ENCODE measurements at regions not wholly inside any gene's neighbourhood (a gene's known extent, or its start where the extent isn't known, plus 50 kb on each side); places are given as distances from the start of the nearest gene placed in this dataset.
A peak's percentile ranks its signal among the peaks of the same experiment; 100 is the strongest.

DNA sequence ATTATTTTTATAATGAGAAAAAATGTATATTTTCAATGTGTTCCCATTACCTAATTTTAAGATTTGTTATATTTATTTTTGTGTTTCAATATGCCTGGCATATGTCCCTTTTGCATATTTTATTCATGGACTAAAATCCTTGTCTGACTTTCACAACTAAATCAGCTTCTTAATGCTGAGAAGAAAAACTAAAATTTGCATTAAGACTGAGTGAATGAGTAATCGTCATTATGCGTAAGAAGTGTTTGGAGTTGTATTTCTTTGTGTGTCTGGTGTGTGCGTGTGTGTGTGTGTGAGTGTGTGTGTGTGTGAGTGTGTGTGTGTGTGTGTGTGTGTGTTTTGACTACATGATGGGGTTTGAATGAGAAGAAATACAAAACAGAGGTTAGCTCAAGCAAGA lies 201.7 kb upstream of the SP8 start:
- ChIA-PET POLR2A (ENCODE audit: unreplicated experiment) (no interaction called here), CTCF (no interaction called here)

More for the DNA sequence above, 201.7 kb upstream of the SP8 start:
- H3K14ac ChIP-seq (replicated peaks; ENCODE audit: low read depth, low read length) = no peak overlapping the region
- H3K4me2 ChIP-seq (ENCODE audit: low read depth, low read length) = no peak overlapping the region
- no peak overlapping the region for H2AFZ ChIP-seq (replicated peaks; ENCODE audit: low read length, poor library complexity)
- H3K56ac ChIP-seq (ENCODE audit: extremely low read depth, insufficient read depth, low read length) = no peak overlapping the region
- no peak overlapping the region for H2BK120ac ChIP-seq (ENCODE audit: low read depth, low read length)
- peak overlapping the region; percentile 30 for H2BK5ac ChIP-seq (ENCODE audit: low read depth, low read length, poor library complexity, severe bottlenecking)
- H4K8ac ChIP-seq (ENCODE audit: low read depth in 2 of 2, low read length in 2 of 2) = no peak overlapping the region
- H3K23ac ChIP-seq (ENCODE audit: low read depth, low read length) = no peak overlapping the region
- no peak overlapping the region for H2AK9ac ChIP-seq (replicated peaks; ENCODE audit: low read depth, low read length, poor library complexity)
- no peaks in the 10 kb centered on the region for H3K9me1 ChIP-seq (ENCODE audit: insufficient read depth, low read length)
- H2BK15ac ChIP-seq (ENCODE audit: low read depth, low read length) = no peak overlapping the region
- no peak overlapping the region for H4K5ac ChIP-seq (ENCODE audit: low read depth, low read length)
- ATAC-seq (ENCODE audit: low read depth) = no peak
- dilution Hi-C loops (cut with HindIII; ENCODE audit: low sequenced_read_pairs, unreplicated experiment) = no loop called here
- WGBS, 2 experiments (ENCODE audit: extremely low coverage in 2 of 2, insufficient read length in 1 of 2) = 87% methylated on average over 3 of the region's 3 CpGs; no CpG with 5 or more reads in 1 of the 2 experiments
- BruUV-seq (replicated peaks) = no TSS peak
- no peaks in the 10 kb centered on the region for H3K27me3 ChIP-seq (ENCODE audit: control insufficient read depth, insufficient read depth, low read length)
- H3K18ac ChIP-seq (ENCODE audit: low read depth, low read length) = no peak overlapping the region
- H3K4me3 ChIP-seq (ENCODE audit: insufficient read depth, low read depth, low read length) = no peak overlapping the region
- intact Hi-C loops (cut with micrococcal nuclease) = no loop called here
- H3K4me1 ChIP-seq (ENCODE audit: control insufficient read depth, insufficient read depth, low read length) = no peaks in the 10 kb centered on the region
- H2BK20ac ChIP-seq (ENCODE audit: low read depth, low read length) = no peak overlapping the region
- no peak overlapping the region for H3K27ac ChIP-seq (ENCODE audit: insufficient read depth, low read length)
- no peak overlapping the region for H2AK5ac ChIP-seq (ENCODE audit: low read depth, low read length)
- no peaks in the 10 kb centered on the region for H3K36me3 ChIP-seq (ENCODE audit: control insufficient read depth, insufficient read depth, low read length)
- no peak for TF ChIP-seq RCOR1 (IDR thresholded peaks at IDR 0.05; ENCODE audit: insufficient replicate concordance, low read length)
- no peak for TF ChIP-seq RAD21 (IDR thresholded peaks at IDR 0.05; ENCODE audit: low read length)
- no peak for TF ChIP-seq NFE2L2 (IDR thresholded peaks at IDR 0.05; ENCODE audit: low read depth, low read length)
- TF ChIP-seq RFX5 (IDR thresholded peaks at IDR 0.05; ENCODE audit: low read depth, low read length) = no peak
- TF ChIP-seq CEBPB (IDR thresholded peaks at IDR 0.05; ENCODE audit: low read depth, low read length) = no peak
- no peak for TF ChIP-seq MAFK (IDR thresholded peaks at IDR 0.05; ENCODE audit: low read depth, low read length)
- TF ChIP-seq ELK1 (IDR thresholded peaks at IDR 0.05; ENCODE audit: borderline replicate concordance, low read depth, low read length) = no peak
- no peak for TF ChIP-seq CHD1 (IDR thresholded peaks at IDR 0.05; ENCODE audit: low read depth, low read length)
- TF ChIP-seq MAZ (IDR thresholded peaks at IDR 0.05; ENCODE audit: borderline replicate concordance, low read depth, low read length) = no peak
- no peak for TF ChIP-seq USF2 (IDR thresholded peaks at IDR 0.05; ENCODE audit: low read depth, low read length)
- no peak for TF ChIP-seq CTCF (conservative IDR thresholded peaks at IDR 0.05; ENCODE audit: low read depth, low read length)
- TF ChIP-seq SMC3 (IDR thresholded peaks at IDR 0.05; ENCODE audit: low read depth, low read length) = no peak
- no peak for TF ChIP-seq MXI1 (IDR thresholded peaks at IDR 0.05; ENCODE audit: borderline replicate concordance, low read depth, low read length)
- H3K9ac ChIP-seq (ENCODE audit: low read depth, low read length) = no peak overlapping the region
- H4K20me1 ChIP-seq (ENCODE audit: insufficient read depth, low read length) = no peaks in the 10 kb centered on the region
- in situ Hi-C loops (cut with MboI; ENCODE audit: low sequenced_read_pairs) = no loop called here
- no peak for DNase-seq
- no peak overlapping the region for H3K4ac ChIP-seq (ENCODE audit: low read depth, low read length)
- no peak overlapping the region for H4K91ac ChIP-seq (ENCODE audit: insufficient read depth, low read depth, low read length)
- H3K79me1 ChIP-seq (ENCODE audit: low read depth in 1 of 2, low read length in 2 of 2) = no peaks in the 10 kb centered on the region
- H3K9me3 ChIP-seq (ENCODE audit: control insufficient read depth, insufficient read depth, low read length) = peaks cover 4% of the 10 kb centered on the region; the same call in 1 of the 2 replicates
